HG02973 (cell line): ENCODE measurements at regions not wholly inside any gene's neighbourhood (a gene's known extent, or its start where the extent isn't known, plus 50 kb on each side); places are given as distances from the start of the nearest gene placed in this dataset.
A peak's percentile ranks its signal among the peaks of the same experiment; 100 is the strongest.
"Not testable (repeated sequence)": the region's sequence is repeated elsewhere in the genome, so short reads cannot be mapped to it uniquely, and the experiment has no call there.

Source experiments
- ATAC-seq: cut with Tn5 transposase; IDR thresholded peaks from one replicate; pipeline ENCODE4 v1.9.1; 2021; ENCODE audit warnings: moderate library complexity; ENCODE audit not compliant: unreplicated experiment

GRCh38 chr5:2094616-2094995, 211.9 kb upstream of the IRX4 start:
- ATAC-seq = no peak

GRCh38 chr5:2093859-2094615, 211.3 kb upstream of the IRX4 start:
- ATAC-seq = no peak

GRCh38 chr5:2091921-2092320, 209.2 kb upstream of the IRX4 start:
- ATAC-seq = no peak

GRCh38 chr5:2087980-2088379, 205.3 kb upstream of the IRX4 start:
- ATAC-seq = no peak

DNA sequence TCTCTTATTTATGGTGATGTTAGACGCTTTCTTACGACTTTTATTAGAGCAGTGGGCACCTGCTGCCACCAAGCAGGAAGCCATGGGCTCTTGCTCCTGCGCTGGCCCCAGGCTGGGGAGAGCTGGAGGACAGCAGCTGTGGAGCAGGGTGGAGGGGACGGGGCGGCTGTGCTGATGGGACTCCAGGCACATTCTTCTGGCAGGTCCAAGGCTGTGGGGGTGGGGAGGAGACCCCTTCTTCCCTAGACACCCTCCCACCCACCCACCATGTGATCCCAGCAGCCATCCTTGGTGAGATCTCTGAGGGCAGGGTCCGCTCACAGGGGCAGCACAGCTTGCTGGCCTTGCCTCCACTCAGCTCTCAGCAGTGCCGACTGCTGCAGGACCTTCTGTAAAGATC, 192.6 kb upstream of the IRX4 start:
- ATAC-seq = no peak

DNA sequence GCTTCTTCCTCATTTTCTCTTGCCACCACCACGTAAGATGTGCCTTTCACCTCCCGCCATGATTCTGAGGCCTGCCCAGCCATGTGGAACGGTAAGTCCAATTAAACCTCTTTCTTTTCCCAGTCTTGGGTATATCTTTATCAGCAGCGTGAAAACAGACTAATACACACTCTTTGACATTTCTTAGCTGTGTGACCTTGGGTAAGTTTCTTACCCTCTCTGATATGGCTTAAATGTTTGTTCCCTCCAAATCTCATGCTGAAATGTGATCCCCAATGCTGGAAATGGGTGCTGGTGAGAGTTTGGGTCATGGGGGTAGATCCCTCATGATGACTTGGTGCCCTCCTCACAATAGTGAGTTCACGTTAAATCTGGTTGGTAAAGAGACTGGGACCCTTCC, 188.8 kb upstream of the IRX4 start:
- no peak for ATAC-seq

- not testable (repeated sequence) for ATAC-seq
These were observed 188.1 kb upstream of the IRX4 start for GRCh38 chr5:2070787-2071186.

GRCh38 chr5:2068531-2068930, 185.8 kb upstream of the IRX4 start:
- ATAC-seq = no peak

DNA sequence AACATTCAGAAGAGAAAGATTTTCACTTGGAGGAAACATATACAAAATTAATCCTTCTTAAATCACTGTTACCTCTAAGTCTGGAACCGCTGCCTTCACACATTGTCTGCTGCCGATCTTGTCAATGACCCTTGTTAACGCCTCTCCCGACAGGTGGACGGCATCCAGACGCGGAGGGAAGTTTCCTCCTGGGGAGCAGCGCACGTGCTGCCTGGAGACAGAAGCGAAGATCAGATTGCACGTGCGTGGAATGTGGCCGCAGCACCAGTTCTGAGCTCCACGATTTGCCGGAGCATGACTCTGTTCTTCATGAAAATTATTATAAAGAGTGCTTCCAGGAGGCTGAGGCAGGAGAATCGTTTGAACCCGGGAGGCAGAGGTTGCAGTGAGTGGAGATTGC, 183.6 kb upstream of the IRX4 start:
- no peak for ATAC-seq

- not testable (repeated sequence) for ATAC-seq
These were observed 180.7 kb upstream of the IRX4 start for GRCh38 chr5:2063380-2063779.

DNA sequence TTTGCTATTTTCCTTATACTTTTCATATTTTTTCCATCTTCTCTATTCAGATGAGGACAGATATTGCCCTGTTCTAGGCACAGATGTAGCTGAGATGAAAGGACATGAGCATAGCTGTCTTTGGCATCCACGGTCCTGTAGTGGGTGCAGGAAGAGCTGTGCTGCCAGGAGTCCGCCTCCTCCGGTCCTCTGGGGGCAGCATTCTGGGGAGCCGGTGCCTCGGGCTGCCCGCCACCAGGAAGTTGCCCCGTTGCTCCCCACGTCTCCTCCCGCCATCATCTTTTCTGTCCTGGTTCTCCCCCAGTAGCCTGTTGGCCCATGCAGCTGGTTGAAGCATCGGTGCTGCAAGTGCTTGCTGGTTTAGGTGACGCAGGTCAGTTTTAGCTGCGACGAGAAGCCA, 170.0 kb upstream of the IRX4 start:
- no peak for ATAC-seq

- ATAC-seq = no peak
These were observed 167.2 kb upstream of the IRX4 start for GRCh38 chr5:2049876-2050275.

DNA sequence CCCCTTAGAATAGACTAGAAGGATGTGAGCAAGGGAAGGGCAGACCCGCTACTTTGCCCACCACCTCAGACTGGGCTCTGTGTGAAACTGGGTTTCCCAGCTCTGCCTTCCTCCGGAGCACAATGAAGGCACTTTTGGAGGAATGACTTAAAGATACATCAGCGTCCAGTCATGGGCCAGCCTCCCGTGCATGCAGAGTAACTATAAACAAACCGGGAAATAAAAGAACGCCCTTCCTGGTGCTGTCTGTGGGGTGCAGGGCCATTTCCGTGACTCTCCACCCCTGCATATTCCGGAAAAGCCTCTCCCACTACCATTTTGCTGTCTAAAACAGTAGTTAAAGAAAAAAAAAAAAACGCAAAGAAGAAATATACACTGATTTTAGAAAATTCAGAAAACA, 165.9 kb upstream of the IRX4 start:
- ATAC-seq = no peak

DNA sequence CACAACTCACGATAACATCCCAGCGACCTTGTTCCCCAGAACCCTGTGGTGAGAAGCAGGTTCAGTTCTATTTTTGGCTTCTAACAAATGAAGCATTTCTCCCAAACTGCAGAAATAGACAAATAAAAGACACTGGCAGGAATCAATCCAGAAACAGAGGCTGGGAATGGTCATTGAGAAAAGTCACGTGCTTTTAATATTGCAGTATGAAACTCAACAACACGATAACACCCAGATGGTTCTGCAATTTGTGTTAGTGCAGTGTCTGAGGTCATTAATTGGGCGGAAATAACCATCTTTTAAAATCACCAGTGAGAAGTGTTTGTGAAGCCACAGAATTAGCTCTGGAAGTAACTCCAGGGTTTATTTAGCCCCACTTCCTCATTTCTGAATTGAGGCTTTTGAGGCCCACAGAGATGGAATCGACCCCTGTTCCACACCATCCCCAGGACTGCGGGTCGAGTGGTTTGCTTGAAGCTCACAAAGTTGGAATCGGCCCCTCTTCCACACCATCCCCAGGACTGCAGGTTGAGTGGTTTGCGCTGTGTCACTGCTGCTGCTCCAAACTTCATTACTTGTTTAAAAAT, 164.7 kb upstream of the IRX4 start:
- no peak for ATAC-seq

DNA sequence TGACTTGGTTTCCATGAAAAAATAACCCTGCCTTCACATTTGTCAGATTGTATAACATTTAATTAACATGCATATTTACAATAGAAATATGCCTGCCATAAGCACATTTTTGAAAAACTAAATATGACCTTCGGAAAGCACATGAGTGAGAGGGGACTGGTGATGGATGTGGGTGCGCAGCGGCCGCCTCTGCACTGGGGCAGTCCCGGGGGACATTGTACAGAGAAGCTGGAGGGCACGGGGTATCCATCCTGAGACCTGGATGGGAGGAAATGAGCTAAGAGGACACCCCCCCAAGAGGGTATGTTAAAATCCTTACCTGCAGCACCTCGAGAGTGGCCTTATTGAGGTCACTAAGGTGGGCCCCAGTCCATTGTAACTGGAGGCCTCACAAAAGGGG, 161.3 kb upstream of the IRX4 start:
- ATAC-seq = no peak

GRCh38 chr5:2039180-2039531, 156.4 kb upstream of the IRX4 start:
- no peak for ATAC-seq

- peak; percentile 82 for ATAC-seq
These were observed 155.8 kb upstream of the IRX4 start for GRCh38 chr5:2038321-2039179.

- ATAC-seq = no peak
These were observed 154.2 kb upstream of the IRX4 start for GRCh38 chr5:2036885-2037284.

DNA sequence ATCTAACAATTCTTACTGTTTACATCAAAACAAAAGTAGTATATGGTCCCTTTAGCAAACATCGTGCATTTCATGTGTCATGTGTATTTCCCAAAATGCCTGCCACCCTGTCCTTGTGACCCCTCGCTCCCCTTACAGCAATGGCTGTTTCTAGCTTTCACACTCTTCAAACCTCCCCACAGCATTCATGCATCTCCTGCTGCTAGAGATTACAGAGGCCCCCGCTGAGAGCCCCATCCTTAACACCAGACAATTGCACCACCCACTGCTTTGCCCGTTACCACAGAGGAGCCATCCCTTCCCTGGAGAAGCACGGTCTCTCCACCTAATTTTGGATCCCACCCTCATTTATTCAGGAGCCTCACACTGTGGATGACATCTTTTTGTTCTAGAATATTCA, 149.7 kb upstream of the IRX4 start:
- ATAC-seq = no peak

- no peak for ATAC-seq
These were observed 148.9 kb upstream of the IRX4 start for GRCh38 chr5:2031581-2031980.

- ATAC-seq = no peak
These were observed 147.4 kb upstream of the IRX4 start for GRCh38 chr5:2030131-2030530.

DNA sequence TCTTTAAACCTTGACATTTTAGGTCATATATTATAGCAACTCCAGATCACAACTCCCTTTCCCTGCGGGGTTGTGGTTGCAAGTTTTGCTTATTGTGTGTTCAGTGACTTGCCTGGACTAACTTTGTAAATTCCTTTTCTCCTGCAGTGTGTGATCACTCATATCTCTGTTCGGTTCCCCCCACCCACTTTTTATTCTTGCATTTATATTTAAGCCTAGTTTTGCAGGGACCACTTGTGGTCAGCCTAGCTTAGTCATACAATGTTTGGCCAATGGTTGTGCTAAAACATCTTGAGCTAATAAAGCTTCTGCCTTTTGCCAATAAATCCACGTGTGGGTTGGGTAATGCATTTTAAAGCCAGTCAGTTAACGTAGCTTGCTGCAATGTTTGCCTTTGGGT, 146.5 kb upstream of the IRX4 start:
- no peak for ATAC-seq
